Osteoblast (primary cell): ENCODE measurements at regions not wholly inside any gene's neighbourhood (a gene's known extent, or its start where the extent isn't known, plus 50 kb on each side); places are given as distances from the start of the nearest gene placed in this dataset.

ENCODE experiments used
- DNase-seq: peaks from one replicate; pipeline ENCODE4 v3.0.0; 2011; ENCODE audit warnings: low spot score, mixed read lengths; ENCODE audit not compliant: insufficient read length; ENCODE audit errors: missing footprints
- H2AFZ ChIP-seq: 2 replicates; pipeline ENCODE4 v1.6.0; 2011; ENCODE audit warnings: mild to moderate bottlenecking, low read length
- H3K27ac ChIP-seq: 2 replicates; pipeline ENCODE4 v1.5.1; 2011; ENCODE audit warnings: mild to moderate bottlenecking, low read depth, low read length, moderate library complexity
- H3K27me3 ChIP-seq: 2 replicates; pipeline ENCODE4 v1.6.0; 2012; ENCODE audit warnings: mild to moderate bottlenecking, control low read depth, inconsistent platforms, low read length, moderate library complexity; ENCODE audit not compliant: insufficient read depth
- H3K36me3 ChIP-seq: 2 replicates; pipeline ENCODE4 v1.5.1; 2011; ENCODE audit warnings: mild to moderate bottlenecking, low read length, control low read depth, moderate library complexity; ENCODE audit not compliant: insufficient read depth
- H3K4me1 ChIP-seq: 2 replicates; pipeline ENCODE4 v1.5.1; 2011; ENCODE audit warnings: mild to moderate bottlenecking, low read length, control low read depth, moderate library complexity; ENCODE audit not compliant: insufficient read depth
- H3K4me2 ChIP-seq: 2 replicates; pipeline ENCODE4 v1.6.0; 2011; ENCODE audit warnings: mild to moderate bottlenecking, low read length; ENCODE audit not compliant: insufficient read depth
- H3K4me3 ChIP-seq: fragments of 200-600 bp; sonication (generic); 3 replicates; pipeline ENCODE4 v1.5.1; 2012; ENCODE audit warnings: mild to moderate bottlenecking, low read length, inconsistent platforms; ENCODE audit not compliant: insufficient read depth
- H3K79me2 ChIP-seq: 2 replicates; pipeline ENCODE4 v1.6.0; 2012; ENCODE audit warnings: mild to moderate bottlenecking, low read length, control low read depth, inconsistent platforms; ENCODE audit not compliant: insufficient read depth
- H3K9me3 ChIP-seq: 2 replicates; pipeline ENCODE4 v1.5.1; 2011; ENCODE audit warnings: low read depth, low read length, control low read depth
- H4K20me1 ChIP-seq: 2 replicates; pipeline ENCODE4 v1.6.0; 2012; ENCODE audit warnings: mild to moderate bottlenecking, low read length, control low read depth; ENCODE audit not compliant: insufficient read depth
- CTCF ChIP-seq: IDR thresholded peaks from 2 replicates; pipeline ENCODE4 v1.5.1; 2011; ENCODE audit warnings: mild to moderate bottlenecking, low read depth, low read length, moderate library complexity; ENCODE audit errors: extremely low read depth

GRCh38 chr12:94023879-94024278 lies 124.5 kb upstream of the PLXNC1 start:
- Histone ChIP-seq H3K4me2 (no peak overlapping the region), H3K79me2 (no peaks in the 10 kb centered on the region), H3K27ac (no peak overlapping the region), H3K27me3 (no peaks in the 10 kb centered on the region), H3K36me3 (no peaks in the 10 kb centered on the region), H3K4me3 (no peak overlapping the region), H3K9me3 (no peaks in the 10 kb centered on the region), H4K20me1 (no peaks in the 10 kb centered on the region), H2AFZ (no peak overlapping the region), H3K4me1 (no peaks in the 10 kb centered on the region)
- no peak for TF ChIP-seq CTCF
- DNase-seq, result no peak

- Histone ChIP-seq H3K27ac (no peak overlapping the region), H3K9me3 (no peaks in the 10 kb centered on the region), H3K4me1 (no peaks in the 10 kb centered on the region), H4K20me1 (no peaks in the 10 kb centered on the region), H3K27me3 (peaks cover 3% of the 10 kb centered on the region), H3K36me3 (no peaks in the 10 kb centered on the region), H2AFZ (no peak overlapping the region), H3K4me2 (no peak overlapping the region), H3K4me3 (no peak overlapping the region), H3K79me2 (no peaks in the 10 kb centered on the region)
- TF ChIP-seq CTCF, result no peak
- no peak for DNase-seq
Measured at GRCh38 chr12:94025068-94025467, 123.3 kb upstream of the PLXNC1 start.

DNA sequence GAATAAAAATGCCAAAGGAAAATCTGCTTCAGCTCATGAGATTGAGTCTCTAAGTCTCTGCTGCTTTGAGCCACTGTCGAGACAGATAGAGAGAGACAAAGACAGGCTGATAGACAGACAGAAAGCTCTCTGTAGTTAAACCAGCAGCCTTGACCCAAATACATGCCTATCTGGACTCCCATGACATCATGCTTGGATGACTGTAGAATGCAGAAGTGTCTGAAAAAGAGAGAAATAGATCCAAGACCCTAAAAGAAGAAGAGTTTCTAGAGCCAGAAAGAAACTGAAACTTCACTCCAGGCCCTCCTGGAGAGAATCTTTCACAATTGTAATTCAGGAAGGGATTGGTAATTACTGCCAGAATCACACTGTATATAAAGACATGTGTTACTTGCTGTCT lies 122.6 kb upstream of the PLXNC1 start:
- no peak for DNase-seq
- TF ChIP-seq CTCF, result no peak
- Histone ChIP-seq H3K79me2 (no peaks in the 10 kb centered on the region), H3K4me2 (no peak overlapping the region), H3K9me3 (no peaks in the 10 kb centered on the region), H3K27ac (no peak overlapping the region), H4K20me1 (no peaks in the 10 kb centered on the region), H2AFZ (no peak overlapping the region), H3K36me3 (no peaks in the 10 kb centered on the region), H3K4me1 (no peaks in the 10 kb centered on the region), H3K4me3 (no peak overlapping the region), H3K27me3 (peaks cover 3% of the 10 kb centered on the region)

GRCh38 chr12:94026596-94026995 lies 121.8 kb upstream of the PLXNC1 start:
- Histone ChIP-seq H3K4me3 (no peak overlapping the region), H3K27ac (no peak overlapping the region), H3K79me2 (no peaks in the 10 kb centered on the region), H4K20me1 (no peaks in the 10 kb centered on the region), H3K4me1 (no peaks in the 10 kb centered on the region), H2AFZ (no peak overlapping the region), H3K27me3 (peaks cover 3% of the 10 kb centered on the region), H3K9me3 (no peaks in the 10 kb centered on the region), H3K4me2 (no peak overlapping the region), H3K36me3 (no peaks in the 10 kb centered on the region)
- TF ChIP-seq CTCF, result no peak
- DNase-seq, result no peak
